GM12875 (cell line): ENCODE measurements at regions not wholly inside any gene's neighbourhood (a gene's known extent, or its start where the extent isn't known, plus 50 kb on each side); places are given as distances from the start of the nearest gene placed in this dataset.
"Not testable (repeated sequence)": the region's sequence is repeated elsewhere in the genome, so short reads cannot be mapped to it uniquely, and the experiment has no call there.

Experiments
- H3K4me3 ChIP-seq: one replicate; pipeline ENCODE4 v1.5.1; 2011; ENCODE audit warnings: low read depth, low read length, control low read depth
- TF ChIP-seq, protein P1 (sequence below): IDR thresholded peaks from 2 replicates; pipeline ENCODE4 v1.5.1; 2011; ENCODE audit warnings: low read depth, mild to moderate bottlenecking, control low read depth, inconsistent platforms, low read length, moderate library complexity, borderline replicate concordance; ENCODE audit not compliant: insufficient read depth

DNA sequence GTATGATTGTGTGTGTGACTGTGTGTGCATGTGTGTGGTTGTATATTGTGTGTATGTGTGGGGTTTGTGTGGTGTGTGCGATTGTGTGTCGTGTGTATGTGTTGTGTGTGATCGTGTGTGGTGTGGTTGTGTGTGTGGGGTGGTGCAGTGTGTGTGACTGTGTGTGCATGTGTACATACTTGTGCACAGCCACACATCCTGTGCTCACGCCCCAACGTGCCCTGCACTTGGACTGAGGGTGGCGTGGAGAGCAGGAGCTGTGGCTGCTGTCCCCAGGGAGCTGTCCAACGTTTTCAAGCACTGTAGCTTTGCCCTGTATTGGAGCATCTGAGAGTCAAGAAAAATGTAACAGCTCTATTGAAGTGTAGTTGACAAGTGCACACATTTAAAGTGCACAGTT is 243.2 kb upstream of the HDAC4 start:
- TF ChIP-seq, protein P1, sequence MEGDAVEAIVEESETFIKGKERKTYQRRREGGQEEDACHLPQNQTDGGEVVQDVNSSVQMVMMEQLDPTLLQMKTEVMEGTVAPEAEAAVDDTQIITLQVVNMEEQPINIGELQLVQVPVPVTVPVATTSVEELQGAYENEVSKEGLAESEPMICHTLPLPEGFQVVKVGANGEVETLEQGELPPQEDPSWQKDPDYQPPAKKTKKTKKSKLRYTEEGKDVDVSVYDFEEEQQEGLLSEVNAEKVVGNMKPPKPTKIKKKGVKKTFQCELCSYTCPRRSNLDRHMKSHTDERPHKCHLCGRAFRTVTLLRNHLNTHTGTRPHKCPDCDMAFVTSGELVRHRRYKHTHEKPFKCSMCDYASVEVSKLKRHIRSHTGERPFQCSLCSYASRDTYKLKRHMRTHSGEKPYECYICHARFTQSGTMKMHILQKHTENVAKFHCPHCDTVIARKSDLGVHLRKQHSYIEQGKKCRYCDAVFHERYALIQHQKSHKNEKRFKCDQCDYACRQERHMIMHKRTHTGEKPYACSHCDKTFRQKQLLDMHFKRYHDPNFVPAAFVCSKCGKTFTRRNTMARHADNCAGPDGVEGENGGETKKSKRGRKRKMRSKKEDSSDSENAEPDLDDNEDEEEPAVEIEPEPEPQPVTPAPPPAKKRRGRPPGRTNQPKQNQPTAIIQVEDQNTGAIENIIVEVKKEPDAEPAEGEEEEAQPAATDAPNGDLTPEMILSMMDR: no peak
- H3K4me3 ChIP-seq: no peak overlapping the region

GRCh38 chr2:239642406-239643004 is 241.7 kb upstream of the HDAC4 start:
- H3K4me3 ChIP-seq: no peak overlapping the region
- TF ChIP-seq, protein P1: no peak

- not testable (repeated sequence) for H3K4me3 ChIP-seq
Measured at GRCh38 chr2:239641904-239642303, 241.1 kb upstream of the HDAC4 start.

DNA sequence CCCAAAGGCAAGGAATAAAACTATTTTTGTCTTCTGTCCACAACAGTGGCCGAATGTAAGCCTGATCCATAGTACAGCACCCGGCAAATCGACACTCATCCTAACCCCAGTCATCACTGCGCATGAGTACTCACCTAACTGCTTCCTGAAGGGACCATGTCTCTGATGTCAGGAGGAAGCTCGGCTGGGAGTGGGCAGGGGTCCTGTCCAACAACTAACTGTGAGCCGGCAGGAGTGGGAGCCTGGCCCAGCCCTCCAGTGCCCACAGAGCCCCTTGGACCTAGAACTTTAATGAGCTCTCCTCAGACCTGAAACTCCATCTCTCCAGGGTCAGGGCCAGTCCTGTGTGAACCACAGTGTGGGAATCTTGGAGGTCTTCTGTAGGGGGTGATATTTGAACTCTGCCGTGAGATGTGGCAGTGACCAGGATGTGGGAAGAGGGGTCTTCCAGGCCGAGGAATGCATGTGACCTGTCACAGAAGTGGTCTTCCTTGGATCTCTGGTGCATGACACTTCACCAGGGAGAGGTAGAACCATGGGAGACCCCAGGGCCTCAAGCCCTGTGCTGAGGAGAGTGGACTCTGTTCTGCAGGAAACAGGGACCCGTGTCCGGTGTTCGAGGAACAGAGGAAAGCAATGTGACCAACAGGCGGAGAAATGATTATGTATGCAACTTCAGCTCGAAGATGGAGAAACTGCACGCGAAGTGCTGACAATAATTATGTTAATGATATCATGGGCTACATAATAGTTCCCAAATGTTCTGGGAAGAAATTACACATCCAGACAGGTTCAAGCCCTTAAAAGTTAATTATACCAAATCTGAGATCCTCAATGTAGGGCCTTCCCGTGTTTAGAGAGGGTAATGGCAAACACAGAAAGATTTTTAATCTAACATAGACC is 240.1 kb upstream of the HDAC4 start:
- no peak overlapping the region for H3K4me3 ChIP-seq
- TF ChIP-seq, protein P1: no peak

GRCh38 chr2:239640210-239640609 is 239.4 kb upstream of the HDAC4 start:
- no peak overlapping the region for H3K4me3 ChIP-seq
- TF ChIP-seq, protein P1: no peak

- H3K4me3 ChIP-seq: no peak overlapping the region
- TF ChIP-seq, protein P1: no peak
Measured at GRCh38 chr2:239639421-239640185, 238.8 kb upstream of the HDAC4 start.

DNA sequence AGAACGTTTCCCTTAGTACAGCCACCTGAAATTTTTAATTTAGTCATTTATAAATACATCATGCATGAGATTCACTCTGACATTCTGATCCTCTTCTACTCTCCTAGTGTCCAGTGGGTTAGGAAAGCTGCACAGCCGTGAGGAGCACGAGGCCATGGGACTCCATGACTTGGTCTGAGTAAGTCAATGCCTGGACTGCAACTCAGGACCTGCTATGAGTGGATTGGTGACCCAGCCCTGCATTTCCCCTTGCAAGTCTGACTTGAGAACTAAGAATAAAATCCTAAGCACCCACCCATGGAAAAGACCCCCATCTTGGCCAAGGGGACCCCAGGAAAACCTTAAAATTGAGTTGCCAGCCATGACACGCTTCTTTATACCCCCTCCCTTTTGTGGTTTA is 237.6 kb upstream of the HDAC4 start:
- TF ChIP-seq, protein P1: no peak
- no peak overlapping the region for H3K4me3 ChIP-seq
